DOHH2 (cell line): ENCODE measurements at regions not wholly inside any gene's neighbourhood (a gene's known extent, or its start where the extent isn't known, plus 50 kb on each side); places are given as distances from the start of the nearest gene placed in this dataset.

ENCODE experiments used
- EZH2phosphoT487 ChIP-seq: fragments of 200-600 bp; sonication (generic); IDR thresholded peaks from 2 replicates; pipeline ENCODE4 v1.6.1; 2017; ENCODE audit warnings: borderline replicate concordance, mild to moderate bottlenecking, antibody characterized with exemption, low read length, moderate library complexity, mixed read lengths
- TF ChIP-seq, protein P1 (sequence below): fragments of 200-600 bp; sonication (generic); IDR thresholded peaks from one replicate; pipeline ENCODE4 v1.5.1; 2014; ENCODE audit warnings: antibody characterized with exemption, mild to moderate bottlenecking, low read depth, low read length; ENCODE audit not compliant: poor library complexity, severe bottlenecking

DNA sequence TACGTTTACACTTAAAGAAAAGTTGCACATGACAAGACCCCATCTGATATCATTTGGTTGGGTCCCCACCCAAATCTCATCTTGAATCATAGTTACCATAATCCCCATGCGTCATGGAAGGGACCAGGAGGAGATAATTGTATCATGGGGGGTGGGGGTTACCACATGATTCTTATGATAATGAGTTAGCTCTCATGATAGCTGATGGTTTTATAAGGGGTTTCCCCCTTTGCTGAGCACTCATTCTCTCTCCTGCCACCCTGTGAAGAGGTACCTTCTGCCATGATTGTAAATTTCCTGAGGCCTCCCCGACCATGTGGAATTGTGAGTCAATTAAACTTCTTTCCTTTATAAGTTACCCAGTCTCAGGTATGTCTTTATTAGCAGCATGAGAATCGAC is 60.3 kb downstream of the PHLDA1 start:
- TF ChIP-seq, protein P1, sequence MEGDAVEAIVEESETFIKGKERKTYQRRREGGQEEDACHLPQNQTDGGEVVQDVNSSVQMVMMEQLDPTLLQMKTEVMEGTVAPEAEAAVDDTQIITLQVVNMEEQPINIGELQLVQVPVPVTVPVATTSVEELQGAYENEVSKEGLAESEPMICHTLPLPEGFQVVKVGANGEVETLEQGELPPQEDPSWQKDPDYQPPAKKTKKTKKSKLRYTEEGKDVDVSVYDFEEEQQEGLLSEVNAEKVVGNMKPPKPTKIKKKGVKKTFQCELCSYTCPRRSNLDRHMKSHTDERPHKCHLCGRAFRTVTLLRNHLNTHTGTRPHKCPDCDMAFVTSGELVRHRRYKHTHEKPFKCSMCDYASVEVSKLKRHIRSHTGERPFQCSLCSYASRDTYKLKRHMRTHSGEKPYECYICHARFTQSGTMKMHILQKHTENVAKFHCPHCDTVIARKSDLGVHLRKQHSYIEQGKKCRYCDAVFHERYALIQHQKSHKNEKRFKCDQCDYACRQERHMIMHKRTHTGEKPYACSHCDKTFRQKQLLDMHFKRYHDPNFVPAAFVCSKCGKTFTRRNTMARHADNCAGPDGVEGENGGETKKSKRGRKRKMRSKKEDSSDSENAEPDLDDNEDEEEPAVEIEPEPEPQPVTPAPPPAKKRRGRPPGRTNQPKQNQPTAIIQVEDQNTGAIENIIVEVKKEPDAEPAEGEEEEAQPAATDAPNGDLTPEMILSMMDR = no peak
- no peak for TF ChIP-seq EZH2phosphoT487
